ENCODE measurements at regions not wholly inside any gene's neighbourhood (a gene's known extent, or its start where the extent isn't known, plus 50 kb on each side); places are given as distances from the start of the nearest gene placed in this dataset.
"Not testable (repeated sequence)": the region's sequence is repeated elsewhere in the genome, so short reads cannot be mapped to it uniquely, and the experiment has no call there.

GRCh38 chr1:83395130-83395529 lies 603.8 kb downstream of the TTLL7 start:
- not testable (repeated sequence) for DNase-seq (ENCODE audit: low read depth)

- not testable (repeated sequence) for DNase-seq (ENCODE audit: low read depth)
Measured at GRCh38 chr1:83386946-83387345, 612.0 kb downstream of the TTLL7 start.

GRCh38 chr1:83383107-83383506 lies 615.8 kb downstream of the TTLL7 start:
- DNase-seq (ENCODE audit: low read depth), result not testable (repeated sequence)

GRCh38 chr1:83373018-83373417 lies 625.9 kb downstream of the TTLL7 start:
- not testable (repeated sequence) for DNase-seq (ENCODE audit: low read depth)

GRCh38 chr1:83369853-83370252 lies 629.1 kb downstream of the TTLL7 start:
- not testable (repeated sequence) for DNase-seq (ENCODE audit: low read depth)

- DNase-seq (ENCODE audit: low read depth), result not testable (repeated sequence)
Measured at GRCh38 chr1:83365320-83365719, 633.6 kb downstream of the TTLL7 start.

GRCh38 chr1:83345375-83345774 lies 653.6 kb downstream of the TTLL7 start:
- not testable (repeated sequence) for DNase-seq (ENCODE audit: low read depth)

- DNase-seq (ENCODE audit: low read depth), result not testable (repeated sequence)
Measured at GRCh38 chr1:83343767-83344166, 655.2 kb downstream of the TTLL7 start.

GRCh38 chr1:83342995-83343394 lies 655.9 kb downstream of the TTLL7 start:
- DNase-seq (ENCODE audit: low read depth), result not testable (repeated sequence)

GRCh38 chr1:83332308-83332707 lies 666.6 kb downstream of the TTLL7 start:
- not testable (repeated sequence) for DNase-seq (ENCODE audit: low read depth)

- DNase-seq (ENCODE audit: low read depth), result no peak
Measured at GRCh38 chr1:83318366-83318765, 680.6 kb downstream of the TTLL7 start.

- DNase-seq (ENCODE audit: low read depth), result not testable (repeated sequence)
Measured at GRCh38 chr1:83315446-83315845, 683.5 kb downstream of the TTLL7 start.

- not testable (repeated sequence) for DNase-seq (ENCODE audit: low read depth)
Measured at GRCh38 chr1:83310161-83310560, 688.8 kb downstream of the TTLL7 start.

- not testable (repeated sequence) for DNase-seq (ENCODE audit: low read depth)
Measured at GRCh38 chr1:83309035-83309434, 689.9 kb downstream of the TTLL7 start.

- DNase-seq (ENCODE audit: low read depth), result not testable (repeated sequence)
Measured at GRCh38 chr1:83306811-83307210, 692.1 kb downstream of the TTLL7 start.

- DNase-seq (ENCODE audit: low read depth), result not testable (repeated sequence)
Measured at GRCh38 chr1:83295594-83295993, 703.3 kb downstream of the TTLL7 start.

GRCh38 chr1:83287391-83287790 lies 711.5 kb downstream of the TTLL7 start:
- not testable (repeated sequence) for DNase-seq (ENCODE audit: low read depth)

- DNase-seq (ENCODE audit: low read depth), result not testable (repeated sequence)
Measured at GRCh38 chr1:83274656-83275055, 724.3 kb downstream of the TTLL7 start.

GRCh38 chr1:83272484-83272883 lies 726.4 kb downstream of the TTLL7 start:
- not testable (repeated sequence) for DNase-seq (ENCODE audit: low read depth)

- DNase-seq (ENCODE audit: low read depth), result not testable (repeated sequence)
Measured at GRCh38 chr1:83271834-83272233, 727.1 kb downstream of the TTLL7 start.

- DNase-seq (ENCODE audit: low read depth), result not testable (repeated sequence)
Measured at GRCh38 chr1:83270801-83271200, 728.1 kb downstream of the TTLL7 start.

GRCh38 chr1:83263808-83264207 lies 735.1 kb downstream of the TTLL7 start:
- DNase-seq (ENCODE audit: low read depth), result not testable (repeated sequence)

GRCh38 chr1:83251687-83252086 lies 747.2 kb downstream of the TTLL7 start:
- DNase-seq (ENCODE audit: low read depth), result not testable (repeated sequence)

- DNase-seq (ENCODE audit: low read depth), result not testable (repeated sequence)
Measured at GRCh38 chr1:83246780-83247179, 752.2 kb downstream of the TTLL7 start.

Data from T follicular helper cell (primary cell).